Endothelial cell of umbilical vein (primary cell): ENCODE measurements at regions not wholly inside any gene's neighbourhood (a gene's known extent, or its start where the extent isn't known, plus 50 kb on each side); places are given as distances from the start of the nearest gene placed in this dataset.

Experiments
- BruUV-seq: library from RNA; stranded (reverse); fragments of 400-500 nt; replicated peaks from 2 replicates; lab custom pipeline; 2021; lab: Mats Ljungman, UMichigan
- CTCF ChIA-PET: fragments of 300-600, 350-600 bp; sonication (Branson Sonifier 250); formaldehyde crosslinking; loops from one replicate; lab custom pipeline; 2021; ENCODE audit warnings: antibody characterized with exemption, inconsistent platforms; lab: Charles Lee
- POLR2A ChIA-PET: fragments of 300-600, 350-600 bp; sonication (Branson Sonifier 250); formaldehyde crosslinking; loops from one replicate; lab custom pipeline; 2021; ENCODE audit warnings: antibody characterized with exemption, inconsistent platforms; lab: Charles Lee
- DNase-seq: peaks from one replicate; pipeline ENCODE4 v3.0.0-alpha.2; 2011; ENCODE audit warnings: low read depth, low spot score
- FAIRE-seq: peaks from 2 replicates; lab custom pipeline; 2011; peaks lifted over from hg19 to GRCh38; lab: Jason Lieb, UNC
- H2AFZ ChIP-seq: 2 replicates; pipeline ENCODE4 v1.6.0; 2012; ENCODE audit warnings: low read depth, low read length, control low read depth, inconsistent platforms
- H3K27ac ChIP-seq: 2 replicates; pipeline ENCODE4 v1.5.1; 2011; ENCODE audit warnings: low read depth, mild to moderate bottlenecking, control low read depth, low read length, moderate library complexity; ENCODE audit not compliant: insufficient read depth
- H3K27me3 ChIP-seq, 2 experiments: 2 replicates each; pipeline versions ENCODE4 v1.6.0 to v1.6.1; 2011; ENCODE audit warnings: low read length in 2 of 2, mixed read lengths in 1 of 2; ENCODE audit not compliant: control insufficient read depth in 2 of 2, insufficient read depth in 2 of 2
- H3K36me3 ChIP-seq, 2 experiments: 2 replicates in 1 of 2; 3 replicates in 1 of 2; pipeline ENCODE4 v1.5.1; 2011; ENCODE audit warnings: low read length in 2 of 2, mild to moderate bottlenecking in 1 of 2, moderate library complexity in 1 of 2; ENCODE audit not compliant: control insufficient read depth in 2 of 2, insufficient read depth in 2 of 2; ENCODE audit errors: extremely low read depth in 1 of 2
- H3K4me1 ChIP-seq: 3 replicates; pipeline ENCODE4 v1.5.1; 2011; ENCODE audit warnings: mild to moderate bottlenecking, low read length; ENCODE audit not compliant: control insufficient read depth, insufficient read depth; ENCODE audit errors: extremely low read depth
- H3K4me2 ChIP-seq: 2 replicates; pipeline ENCODE4 v1.6.1; 2011; ENCODE audit warnings: low read length, control low read depth, mixed read lengths; ENCODE audit not compliant: insufficient read depth
- H3K4me3 ChIP-seq, 3 experiments: fragments of 200-600 bp in 1 of 3; sonication (generic), shearing (Covaris generic) in 1 of 3; replicated peaks in 1 of 3; 2 replicates each; pipeline ENCODE4 v1.5.1; 2011 to 2016; ENCODE audit warnings: control low read depth in 3 of 3, low read length in 3 of 3, mild to moderate bottlenecking in 2 of 3, inconsistent platforms in 1 of 3, low read depth in 1 of 3, moderate library complexity in 1 of 3; ENCODE audit not compliant: insufficient read depth in 1 of 3
- H3K79me2 ChIP-seq: 2 replicates; pipeline ENCODE4 v1.6.0; 2012; ENCODE audit warnings: low read length, inconsistent platforms; ENCODE audit not compliant: control insufficient read depth, insufficient read depth
- H3K9ac ChIP-seq: replicated peaks from 2 replicates; pipeline ENCODE3; 2011; ENCODE audit warnings: low read length, control low read depth; ENCODE audit not compliant: insufficient read depth; ENCODE audit errors: extremely low read depth
- H3K9me1 ChIP-seq: replicated peaks from 3 replicates; pipeline ENCODE4 v1.6.0; 2011; ENCODE audit warnings: mild to moderate bottlenecking, low read length; ENCODE audit not compliant: control insufficient read depth, insufficient read depth; ENCODE audit errors: extremely low read depth
- H3K9me3 ChIP-seq: replicated peaks from 2 replicates; pipeline ENCODE4 v1.5.1; 2012; ENCODE audit warnings: low read length, inconsistent platforms; ENCODE audit not compliant: control insufficient read depth, insufficient read depth
- H4K20me1 ChIP-seq: replicated peaks from 2 replicates; pipeline ENCODE3; 2011; ENCODE audit warnings: mild to moderate bottlenecking, low read length; ENCODE audit not compliant: control insufficient read depth, insufficient read depth; ENCODE audit errors: extremely low read depth
- CTCF ChIP-seq, 2 donors: IDR thresholded peaks; 1 replicate in 1 of 2; 2 replicates in 1 of 2; pipeline ENCODE4 v1.5.1; 2011; ENCODE audit warnings: low read length in 2 of 2, mild to moderate bottlenecking in 2 of 2, moderate library complexity in 2 of 2, control low read depth in 1 of 2, inconsistent platforms in 1 of 2, low read depth in 1 of 2; ENCODE audit not compliant: insufficient read depth in 1 of 2; ENCODE audit errors: extremely low read depth in 1 of 2
- FOS ChIP-seq: IDR thresholded peaks from 2 replicates; pipeline ENCODE4 v1.6.1; 2011; ENCODE audit warnings: mild to moderate bottlenecking, low read length, moderate library complexity, borderline replicate concordance; ENCODE audit not compliant: insufficient read depth
- GATA2 ChIP-seq: IDR thresholded peaks from 2 replicates; pipeline ENCODE4 v1.7.0; 2011; ENCODE audit warnings: low read depth, mild to moderate bottlenecking, moderate library complexity, mixed read lengths, low read length; ENCODE audit not compliant: insufficient read length, insufficient read depth
- JUN ChIP-seq: IDR thresholded peaks from 2 replicates; pipeline ENCODE4 v1.6.1; 2011; ENCODE audit warnings: borderline replicate concordance, low read depth; ENCODE audit not compliant: insufficient read length, insufficient read depth
- MAX ChIP-seq: IDR thresholded peaks from 2 replicates; pipeline ENCODE4 v1.6.1; 2011; ENCODE audit not compliant: insufficient read depth, insufficient read length
- MYC ChIP-seq: IDR thresholded peaks from one replicate; pipeline ENCODE4 v1.6.1; 2011; ENCODE audit warnings: mild to moderate bottlenecking, low read depth, low read length
- POLR2A ChIP-seq: IDR thresholded peaks from 2 replicates; pipeline ENCODE4 v1.6.1; 2012; ENCODE audit warnings: low read depth, mild to moderate bottlenecking, control low read depth, low read length
- POLR2AphosphoS5 ChIP-seq: IDR thresholded peaks from 2 replicates; pipeline ENCODE4 v1.6.1; 2012; ENCODE audit warnings: low read depth, mild to moderate bottlenecking, control low read depth, low read length, moderate library complexity; ENCODE audit not compliant: insufficient read depth
- dilution Hi-C: fragments of 300-500 bp; cut with MboI; formaldehyde crosslinking; loops from one replicate; pipeline ENCODE4 v1.15.0; 2019; ENCODE audit warnings: low sequenced_read_pairs; ENCODE audit not compliant: extremely low pct_ligation_motif_present
- intact Hi-C: fragments of 100-400 bp; cut with micrococcal nuclease; formaldehyde crosslinking; loops from one replicate; pipeline ENCODE4 v1.10.0; 2022

- Histone ChIP-seq H2AFZ (no peak overlapping the region), H3K9me3 (no peaks in the 10 kb centered on the region), H3K9ac (no peak overlapping the region), H3K4me2 (no peak overlapping the region), H3K9me1 (no peaks in the 10 kb centered on the region), H4K20me1 (no peaks in the 10 kb centered on the region), H3K4me1 (no peaks in the 10 kb centered on the region), H3K4me3 (no peak overlapping the region), H3K79me2 (no peaks in the 10 kb centered on the region), H3K27ac (no peak overlapping the region), H3K36me3 (no peaks in the 10 kb centered on the region), H3K27me3 (no peaks in the 10 kb centered on the region)
- no peak for TF ChIP-seq GATA2
- TF ChIP-seq POLR2AphosphoS5, result no peak
- TF ChIP-seq FOS, result no peak
- TF ChIP-seq CTCF (IDR thresholded peaks at IDR 0.05; ENCODE audit: extremely low read depth in 1 of 2, insufficient read depth in 1 of 2, low read depth in 1 of 2, low read length in 2 of 2), result no peak
- TF ChIP-seq MYC, result no peak
- TF ChIP-seq POLR2A, result no peak
- no peak for TF ChIP-seq MAX
- ChIA-PET POLR2A (no interaction called here), CTCF (no interaction called here)
- FAIRE-seq (no peak), DNase-seq (no peak)
- BruUV-seq, result no TSS peak
- dilution Hi-C loops, result no loop called here
- intact Hi-C loops, result no loop called here
Measured at GRCh38 chr14:104326848-104327247, 188.5 kb downstream of the KIF26A start.

GRCh38 chr14:104328607-104329006 is 190.2 kb downstream of the KIF26A start:
- Histone ChIP-seq H3K9ac (no peak overlapping the region), H2AFZ (no peak overlapping the region), H3K27ac (no peak overlapping the region), H3K36me3 (no peaks in the 10 kb centered on the region), H4K20me1 (no peaks in the 10 kb centered on the region), H3K4me2 (no peak overlapping the region), H3K9me3 (no peaks in the 10 kb centered on the region), H3K4me3 (no peak overlapping the region), H3K27me3 (no peaks in the 10 kb centered on the region), H3K9me1 (no peaks in the 10 kb centered on the region), H3K4me1 (no peaks in the 10 kb centered on the region), H3K79me2 (no peaks in the 10 kb centered on the region)
- intact Hi-C loops, result no loop called here
- POLR2A ChIA-PET, result no interaction called here
- dilution Hi-C loops, result no loop called here
- CTCF ChIA-PET, result interaction anchor here (1.0 kb wide), 1 partner anchor 9 kb away, joined by 3 read pairs; no protein-coding TSS in a partner anchor
- no TSS peak for BruUV-seq
- TF ChIP-seq JUN, result no peak
- no peak for TF ChIP-seq FOS
- TF ChIP-seq POLR2AphosphoS5, result no peak
- TF ChIP-seq MAX, result no peak
- DNase-seq (no peak), FAIRE-seq (no peak)
